Osteoblast (primary cell): ENCODE measurements at regions not wholly inside any gene's neighbourhood (a gene's known extent, or its start where the extent isn't known, plus 50 kb on each side); places are given as distances from the start of the nearest gene placed in this dataset.
A peak's percentile ranks its signal among the peaks of the same experiment; 100 is the strongest.

Source experiments
- DNase-seq: peaks from one replicate; pipeline ENCODE4 v3.0.0; 2011; ENCODE audit warnings: low spot score, mixed read lengths; ENCODE audit not compliant: insufficient read length; ENCODE audit errors: missing footprints
- H2AFZ ChIP-seq: 2 replicates; pipeline ENCODE4 v1.6.0; 2011; ENCODE audit warnings: mild to moderate bottlenecking, low read length
- H3K27ac ChIP-seq: 2 replicates; pipeline ENCODE4 v1.5.1; 2011; ENCODE audit warnings: mild to moderate bottlenecking, low read depth, low read length, moderate library complexity
- H3K27me3 ChIP-seq: 2 replicates; pipeline ENCODE4 v1.6.0; 2012; ENCODE audit warnings: mild to moderate bottlenecking, control low read depth, inconsistent platforms, low read length, moderate library complexity; ENCODE audit not compliant: insufficient read depth
- H3K36me3 ChIP-seq: 2 replicates; pipeline ENCODE4 v1.5.1; 2011; ENCODE audit warnings: mild to moderate bottlenecking, low read length, control low read depth, moderate library complexity; ENCODE audit not compliant: insufficient read depth
- H3K4me1 ChIP-seq: 2 replicates; pipeline ENCODE4 v1.5.1; 2011; ENCODE audit warnings: mild to moderate bottlenecking, low read length, control low read depth, moderate library complexity; ENCODE audit not compliant: insufficient read depth
- H3K4me2 ChIP-seq: 2 replicates; pipeline ENCODE4 v1.6.0; 2011; ENCODE audit warnings: mild to moderate bottlenecking, low read length; ENCODE audit not compliant: insufficient read depth
- H3K4me3 ChIP-seq: fragments of 200-600 bp; sonication (generic); 3 replicates; pipeline ENCODE4 v1.5.1; 2012; ENCODE audit warnings: mild to moderate bottlenecking, low read length, inconsistent platforms; ENCODE audit not compliant: insufficient read depth
- H3K79me2 ChIP-seq: 2 replicates; pipeline ENCODE4 v1.6.0; 2012; ENCODE audit warnings: mild to moderate bottlenecking, low read length, control low read depth, inconsistent platforms; ENCODE audit not compliant: insufficient read depth
- H3K9me3 ChIP-seq: 2 replicates; pipeline ENCODE4 v1.5.1; 2011; ENCODE audit warnings: low read depth, low read length, control low read depth
- H4K20me1 ChIP-seq: 2 replicates; pipeline ENCODE4 v1.6.0; 2012; ENCODE audit warnings: mild to moderate bottlenecking, low read length, control low read depth; ENCODE audit not compliant: insufficient read depth
- CTCF ChIP-seq: IDR thresholded peaks from 2 replicates; pipeline ENCODE4 v1.5.1; 2011; ENCODE audit warnings: mild to moderate bottlenecking, low read depth, low read length, moderate library complexity; ENCODE audit errors: extremely low read depth

DNA sequence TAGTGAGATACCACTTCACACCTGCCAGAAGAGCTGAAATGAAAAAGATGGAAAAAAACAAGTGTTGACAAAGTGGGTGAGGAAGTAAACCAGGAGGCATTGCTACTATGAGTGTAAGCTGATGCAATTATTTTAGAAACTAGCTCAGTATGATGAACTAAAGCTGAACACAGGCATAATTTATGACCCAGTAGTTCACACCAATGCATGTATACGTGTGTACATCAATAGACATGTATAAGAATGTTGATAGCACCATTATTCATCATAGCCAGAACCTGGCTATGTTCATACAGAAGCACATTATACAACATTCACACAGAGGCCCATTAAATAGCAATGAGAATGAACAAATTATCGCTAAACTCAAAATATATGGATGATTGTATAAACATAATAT is 83.1 kb upstream of the SPOPL start:
- TF ChIP-seq CTCF = no peak
- Histone ChIP-seq H3K27me3 (no peaks in the 10 kb centered on the region), H3K9me3 (no peaks in the 10 kb centered on the region), H4K20me1 (no peaks in the 10 kb centered on the region), H3K4me2 (no peak overlapping the region), H3K4me3 (no peak overlapping the region), H2AFZ (no peak overlapping the region), H3K79me2 (no peaks in the 10 kb centered on the region), H3K36me3 (no peaks in the 10 kb centered on the region), H3K27ac (no peak overlapping the region), H3K4me1 (peaks cover 18% of the 10 kb centered on the region)
- no peak for DNase-seq

DNA sequence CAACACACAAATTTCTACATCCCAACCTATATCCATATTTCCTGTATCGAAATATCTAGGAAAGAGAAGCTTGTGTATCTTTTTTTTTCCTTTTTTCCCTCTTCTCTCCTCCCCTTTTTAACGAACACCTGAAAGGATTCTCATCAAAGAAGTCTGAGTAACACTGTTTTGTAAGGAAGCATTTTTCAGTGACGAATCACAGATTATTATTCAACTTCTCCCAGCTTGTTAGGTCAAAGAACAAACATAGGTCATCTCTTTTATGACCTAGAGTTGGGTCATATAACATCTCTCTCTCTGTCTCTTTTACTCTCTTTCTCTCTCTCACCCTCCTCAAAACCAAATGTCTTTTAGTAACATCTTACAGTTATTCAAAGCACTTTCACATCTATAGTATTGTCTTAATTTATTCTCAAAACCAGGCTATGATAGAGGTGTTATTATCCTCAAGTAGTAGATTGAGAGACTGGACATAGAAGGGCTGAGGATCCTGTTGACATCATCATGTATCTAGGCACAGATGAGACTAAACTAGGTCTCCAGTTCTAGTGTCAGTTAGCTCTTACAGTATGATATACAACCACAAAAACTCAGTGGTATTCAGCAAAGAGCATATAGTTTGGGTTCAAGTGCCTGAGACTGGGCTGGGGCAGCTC is 80.1 kb upstream of the SPOPL start:
- Histone ChIP-seq H3K9me3 (no peaks in the 10 kb centered on the region), H3K27me3 (no peaks in the 10 kb centered on the region), H3K4me2 (peak overlapping the region; percentile 30), H2AFZ (no peak overlapping the region), H3K79me2 (no peaks in the 10 kb centered on the region), H4K20me1 (no peaks in the 10 kb centered on the region), H3K27ac (peak overlapping the region; percentile 21), H3K36me3 (no peaks in the 10 kb centered on the region), H3K4me1 (peaks cover 14% of the 10 kb centered on the region), H3K4me3 (no peak overlapping the region)
- TF ChIP-seq CTCF = no peak
- DNase-seq = no peak

DNA sequence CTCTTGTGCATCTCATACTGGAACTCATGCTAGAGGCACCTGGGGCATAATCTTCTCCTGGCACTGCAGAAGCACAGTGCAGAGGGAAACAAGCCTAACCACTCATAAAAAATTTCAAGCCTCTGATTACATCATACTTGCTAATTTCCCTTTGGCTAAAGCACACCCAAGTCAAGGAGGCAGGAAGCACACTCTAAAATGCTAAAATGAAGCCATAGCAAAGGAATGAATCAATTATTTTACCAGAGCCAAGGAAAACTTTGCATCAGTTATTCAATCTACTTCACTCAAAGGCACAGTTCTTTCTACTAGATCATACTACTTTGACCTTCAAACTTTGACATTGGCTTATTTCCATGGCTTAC is 79.6 kb upstream of the SPOPL start:
- no peaks in the 10 kb centered on the region for H3K79me2 ChIP-seq
- H3K4me2 ChIP-seq = peak overlapping the region; percentile 30
- H3K27me3 ChIP-seq = no peaks in the 10 kb centered on the region
- no peaks in the 10 kb centered on the region for H3K36me3 ChIP-seq
- H4K20me1 ChIP-seq = no peaks in the 10 kb centered on the region
- DNase-seq = peak; percentile 39
- H3K4me1 ChIP-seq = peaks cover 14% of the 10 kb centered on the region
- H3K9me3 ChIP-seq = no peaks in the 10 kb centered on the region
- no peak overlapping the region for H2AFZ ChIP-seq
- H3K4me3 ChIP-seq = no peak overlapping the region
- peak overlapping the region; percentile 21 for H3K27ac ChIP-seq
- no peak for TF ChIP-seq CTCF

- no peak for TF ChIP-seq CTCF
- no peak overlapping the region for H2AFZ ChIP-seq
- H4K20me1 ChIP-seq = no peaks in the 10 kb centered on the region
Observed at GRCh38 chr2:138423198-138423597, 78.4 kb upstream of the SPOPL start.

More at GRCh38 chr2:138423198-138423597, 78.4 kb upstream of the SPOPL start:
- H3K27ac ChIP-seq = no peak overlapping the region
- H3K79me2 ChIP-seq = no peaks in the 10 kb centered on the region
- H3K27me3 ChIP-seq = no peaks in the 10 kb centered on the region
- DNase-seq = no peak
- no peaks in the 10 kb centered on the region for H3K9me3 ChIP-seq
- H3K4me2 ChIP-seq = no peak overlapping the region
- H3K4me3 ChIP-seq = no peak overlapping the region
- no peaks in the 10 kb centered on the region for H3K36me3 ChIP-seq
- H3K4me1 ChIP-seq = peaks cover 14% of the 10 kb centered on the region
